H1 (cell line): ENCODE measurements at regions not wholly inside any gene's neighbourhood (a gene's known extent, or its start where the extent isn't known, plus 50 kb on each side); places are given as distances from the start of the nearest gene placed in this dataset.

Experiments
- EP300 ChIP-seq, 2 experiments: IDR thresholded peaks; 1 replicate in 1 of 2; 2 replicates in 1 of 2; pipeline ENCODE4 v1.6.1; 2011 to 2012; ENCODE audit warnings: low read depth in 2 of 2, low read length in 2 of 2, mild to moderate bottlenecking in 2 of 2, borderline replicate concordance in 1 of 2, inconsistent platforms in 1 of 2, moderate library complexity in 1 of 2
- GABPA ChIP-seq: IDR thresholded peaks from 2 replicates; pipeline ENCODE4 v1.6.1; 2011; ENCODE audit warnings: mild to moderate bottlenecking, low read length, moderate library complexity, borderline replicate concordance; ENCODE audit not compliant: insufficient read depth
- HDAC2 ChIP-seq, 2 experiments: fragments of 300-600 bp in 1 of 2; sonication (generic) in 1 of 2; IDR thresholded peaks; 2 replicates each; pipeline ENCODE4 v1.6.1; 2011 to 2012; ENCODE audit warnings: low read depth in 2 of 2, low read length in 2 of 2, mild to moderate bottlenecking in 2 of 2, moderate library complexity in 2 of 2, borderline replicate concordance in 1 of 2, inconsistent platforms in 1 of 2
- POLR2AphosphoS5 ChIP-seq: IDR thresholded peaks from 2 replicates; pipeline ENCODE4 v1.6.1; 2011; ENCODE audit warnings: low read depth, low read length
- RBBP5 ChIP-seq: IDR thresholded peaks from 2 replicates; pipeline ENCODE4 v1.7.1; 2012; ENCODE audit warnings: low read depth, mild to moderate bottlenecking, inconsistent platforms, low read length, moderate library complexity, borderline replicate concordance
- SUZ12 ChIP-seq: fragments of 200-600 bp; sonication (generic); IDR thresholded peaks from 2 replicates; pipeline ENCODE4 v1.6.1; 2012; ENCODE audit warnings: mild to moderate bottlenecking, inconsistent platforms, low read length, moderate library complexity, mixed read lengths
- TAF1 ChIP-seq: IDR thresholded peaks from 2 replicates; pipeline ENCODE4 v1.6.1; 2011; ENCODE audit warnings: mild to moderate bottlenecking, low read depth, low read length
- TCF12 ChIP-seq: IDR thresholded peaks from 2 replicates; pipeline ENCODE4 v1.6.1; 2011; ENCODE audit warnings: low read depth, mild to moderate bottlenecking, low read length
- TF ChIP-seq, protein P1 (sequence below), 3 experiments: IDR thresholded peaks; 1 replicate in 2 of 3; 2 replicates in 1 of 3; pipeline versions ENCODE4 v1.5.1 to v1.6.1; 2011; ENCODE audit warnings: low read length in 3 of 3, mild to moderate bottlenecking in 3 of 3, inconsistent platforms in 2 of 3, low read depth in 1 of 3, moderate library complexity in 1 of 3; ENCODE audit not compliant: insufficient read depth in 1 of 3; ENCODE audit errors: control extremely low read depth in 1 of 3

DNA sequence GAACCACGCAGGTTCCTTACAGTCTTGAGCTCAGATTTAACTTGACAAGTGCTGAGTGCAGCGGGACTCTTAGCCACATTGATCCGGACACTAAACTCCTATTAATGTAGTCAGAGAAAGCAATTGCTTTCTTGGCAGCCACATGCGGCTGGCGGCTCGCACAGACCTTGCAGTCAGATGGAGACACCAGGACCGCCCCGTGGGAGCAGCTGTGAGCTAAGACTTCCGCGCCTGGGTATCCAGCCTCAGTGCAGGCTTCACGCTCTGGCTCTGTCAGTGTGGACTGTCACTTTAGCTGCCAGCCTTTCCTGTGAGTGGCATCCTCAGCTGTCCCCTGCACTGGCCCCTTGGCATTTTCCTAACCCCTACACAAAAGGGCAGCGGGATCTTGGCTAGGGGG lies 80.9 kb upstream of the NLRP1 start:
- TF ChIP-seq TCF12, result no peak
- no peak for TF ChIP-seq HDAC2 (IDR thresholded peaks at IDR 0.05; ENCODE audit: borderline replicate concordance in 1 of 2, low read depth in 2 of 2, low read length in 2 of 2)
- TF ChIP-seq, protein P1, sequence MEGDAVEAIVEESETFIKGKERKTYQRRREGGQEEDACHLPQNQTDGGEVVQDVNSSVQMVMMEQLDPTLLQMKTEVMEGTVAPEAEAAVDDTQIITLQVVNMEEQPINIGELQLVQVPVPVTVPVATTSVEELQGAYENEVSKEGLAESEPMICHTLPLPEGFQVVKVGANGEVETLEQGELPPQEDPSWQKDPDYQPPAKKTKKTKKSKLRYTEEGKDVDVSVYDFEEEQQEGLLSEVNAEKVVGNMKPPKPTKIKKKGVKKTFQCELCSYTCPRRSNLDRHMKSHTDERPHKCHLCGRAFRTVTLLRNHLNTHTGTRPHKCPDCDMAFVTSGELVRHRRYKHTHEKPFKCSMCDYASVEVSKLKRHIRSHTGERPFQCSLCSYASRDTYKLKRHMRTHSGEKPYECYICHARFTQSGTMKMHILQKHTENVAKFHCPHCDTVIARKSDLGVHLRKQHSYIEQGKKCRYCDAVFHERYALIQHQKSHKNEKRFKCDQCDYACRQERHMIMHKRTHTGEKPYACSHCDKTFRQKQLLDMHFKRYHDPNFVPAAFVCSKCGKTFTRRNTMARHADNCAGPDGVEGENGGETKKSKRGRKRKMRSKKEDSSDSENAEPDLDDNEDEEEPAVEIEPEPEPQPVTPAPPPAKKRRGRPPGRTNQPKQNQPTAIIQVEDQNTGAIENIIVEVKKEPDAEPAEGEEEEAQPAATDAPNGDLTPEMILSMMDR (IDR thresholded peaks at IDR 0.05; ENCODE audit: control extremely low read depth in 1 of 3, insufficient read depth in 1 of 3, low read depth in 1 of 3, low read length in 3 of 3), result no peak
- no peak for TF ChIP-seq SUZ12
- no peak for TF ChIP-seq POLR2AphosphoS5
- TF ChIP-seq RBBP5, result no peak
- TF ChIP-seq TAF1, result no peak
- TF ChIP-seq EP300 (IDR thresholded peaks at IDR 0.05; ENCODE audit: borderline replicate concordance in 1 of 2, low read depth in 2 of 2, low read length in 2 of 2), result no peak
- TF ChIP-seq GABPA, result no peak
